ACC112 (cell line): ENCODE measurements at regions not wholly inside any gene's neighbourhood (a gene's known extent, or its start where the extent isn't known, plus 50 kb on each side); places are given as distances from the start of the nearest gene placed in this dataset.

Experiments
- H2AFZ ChIP-seq: fragments of 200-600 bp; sonication (generic); one replicate; pipeline ENCODE4 v1.6.0; 2017; ENCODE audit warnings: antibody characterized with exemption, low read length; ENCODE audit not compliant: unreplicated experiment
- H3K27ac ChIP-seq: fragments of 200-600 bp; sonication (generic); 2 replicates; pipeline ENCODE4 v1.5.1; 2014; ENCODE audit warnings: low read depth, mild to moderate bottlenecking, antibody characterized with exemption, low read length, moderate library complexity
- H3K27me3 ChIP-seq: fragments of 200-600 bp; sonication (generic); 2 replicates; pipeline ENCODE4 v1.6.1; 2014; ENCODE audit warnings: mild to moderate bottlenecking, antibody characterized with exemption, low read length, moderate library complexity, mixed read lengths; ENCODE audit not compliant: insufficient read depth
- H3K36me3 ChIP-seq: fragments of 200-600 bp; sonication (generic); 2 replicates; pipeline ENCODE4 v1.6.1; 2016; ENCODE audit warnings: mild to moderate bottlenecking, antibody characterized with exemption, low read length, moderate library complexity, mixed read lengths; ENCODE audit not compliant: insufficient read depth
- H3K4me1 ChIP-seq: fragments of 200-600 bp; sonication (generic); one replicate; pipeline ENCODE4 v1.6.1; 2016; ENCODE audit warnings: low read length, mixed read lengths; ENCODE audit not compliant: insufficient read depth, unreplicated experiment, control insufficient read depth
- H3K4me3 ChIP-seq: fragments of 200-600 bp; sonication (generic); 2 replicates; pipeline ENCODE4 v1.5.1; 2014; ENCODE audit warnings: mild to moderate bottlenecking, low read depth, low read length
- H3K79me2 ChIP-seq: fragments of 200-600 bp; sonication (generic); one replicate; pipeline ENCODE4 v1.6.0; 2016; ENCODE audit warnings: low read length; ENCODE audit not compliant: control insufficient read depth, unreplicated experiment, insufficient read depth

DNA sequence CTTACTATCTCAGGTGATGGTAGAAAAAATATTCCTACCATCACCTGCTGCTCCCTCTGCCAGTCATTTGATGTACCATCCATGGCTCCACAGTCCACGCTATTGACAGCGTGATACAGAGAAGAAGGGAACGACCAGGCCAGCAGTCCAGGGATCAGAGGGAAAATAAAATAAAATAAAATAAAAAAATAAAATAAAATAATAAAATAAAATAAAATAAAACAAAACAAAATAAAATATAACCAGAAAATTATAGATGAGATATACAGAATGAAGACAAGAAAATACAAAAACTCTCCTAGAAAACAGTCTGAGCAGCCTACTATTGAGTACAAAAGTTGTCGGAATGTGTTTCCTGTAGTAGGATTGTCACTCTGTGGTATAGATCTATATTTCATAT lies 619.4 kb upstream of the TMPRSS15 start:
- H3K4me1 ChIP-seq: no peaks in the 10 kb centered on the region
- H3K27ac ChIP-seq: no peak overlapping the region
- no peak overlapping the region for H2AFZ ChIP-seq
- no peaks in the 10 kb centered on the region for H3K36me3 ChIP-seq
- no peaks in the 10 kb centered on the region for H3K79me2 ChIP-seq
- no peaks in the 10 kb centered on the region for H3K27me3 ChIP-seq
- no peak overlapping the region for H3K4me3 ChIP-seq

DNA sequence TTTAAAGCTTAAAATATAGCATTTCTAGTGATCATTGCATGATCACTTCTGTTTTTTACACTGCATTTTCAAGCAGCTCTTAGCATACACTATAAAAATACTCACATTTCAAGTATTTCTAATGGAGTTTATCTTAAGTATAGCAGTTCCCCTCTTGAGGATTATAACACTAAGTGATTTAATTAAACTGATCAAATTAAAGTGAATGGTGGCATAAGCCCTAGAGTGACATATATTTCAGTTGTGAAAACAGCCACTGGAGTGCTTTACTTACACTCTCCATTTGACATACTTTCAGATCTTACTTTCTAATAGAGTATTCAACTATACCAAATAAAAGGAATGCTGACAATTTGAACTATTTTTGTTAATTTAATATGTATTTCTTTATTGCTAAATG lies 623.3 kb upstream of the TMPRSS15 start:
- H3K4me1 ChIP-seq: no peaks in the 10 kb centered on the region
- H3K36me3 ChIP-seq: no peaks in the 10 kb centered on the region
- H3K27me3 ChIP-seq: no peaks in the 10 kb centered on the region
- no peak overlapping the region for H2AFZ ChIP-seq
- H3K4me3 ChIP-seq: no peak overlapping the region
- H3K27ac ChIP-seq: no peak overlapping the region
- H3K79me2 ChIP-seq: no peaks in the 10 kb centered on the region

DNA sequence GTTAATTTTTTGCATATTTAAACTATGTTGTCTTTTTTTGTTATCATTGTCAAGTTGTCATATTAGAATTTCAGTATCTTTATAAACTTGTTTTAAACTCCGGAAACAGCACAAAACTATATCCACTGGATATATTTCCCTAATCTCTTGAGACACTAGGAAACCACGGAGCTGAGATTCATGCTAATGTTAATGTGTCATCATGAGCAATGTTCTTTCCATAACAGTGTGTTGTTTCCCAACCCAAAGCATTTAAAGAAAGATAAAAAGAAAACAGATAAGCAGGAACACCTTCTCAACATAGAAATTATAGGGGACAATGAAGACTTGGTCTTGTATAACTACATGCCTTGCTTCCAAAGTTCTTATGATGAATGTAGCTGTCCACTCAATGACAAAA lies 626.2 kb upstream of the TMPRSS15 start:
- Histone ChIP-seq H3K4me3 (no peak overlapping the region), H3K27me3 (no peaks in the 10 kb centered on the region), H3K4me1 (no peaks in the 10 kb centered on the region), H2AFZ (no peak overlapping the region), H3K27ac (no peak overlapping the region), H3K79me2 (no peaks in the 10 kb centered on the region), H3K36me3 (no peaks in the 10 kb centered on the region)

DNA sequence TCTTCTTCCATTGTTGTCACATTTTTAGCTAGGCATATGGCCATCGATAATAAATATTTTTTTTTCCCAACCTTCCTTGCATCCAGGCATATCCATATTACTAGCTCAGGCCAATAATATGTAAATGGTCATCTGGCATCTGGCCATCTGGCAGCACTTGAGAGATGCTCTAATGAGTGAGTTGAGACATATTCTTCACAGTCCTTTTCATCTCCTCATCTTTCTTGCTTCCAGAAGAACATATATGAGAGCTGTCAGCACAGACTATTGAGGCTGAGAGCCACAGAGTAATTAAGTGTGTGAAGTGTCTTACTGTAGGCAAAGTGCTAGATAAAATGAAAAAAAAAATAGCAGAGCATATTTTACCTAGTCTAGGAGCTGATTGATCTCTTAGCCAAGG lies 628.4 kb upstream of the TMPRSS15 start:
- H3K4me3 ChIP-seq: no peak overlapping the region
- no peak overlapping the region for H3K27ac ChIP-seq
- H3K79me2 ChIP-seq: no peaks in the 10 kb centered on the region
- H2AFZ ChIP-seq: no peak overlapping the region
- no peaks in the 10 kb centered on the region for H3K36me3 ChIP-seq
- no peaks in the 10 kb centered on the region for H3K27me3 ChIP-seq
- no peaks in the 10 kb centered on the region for H3K4me1 ChIP-seq

DNA sequence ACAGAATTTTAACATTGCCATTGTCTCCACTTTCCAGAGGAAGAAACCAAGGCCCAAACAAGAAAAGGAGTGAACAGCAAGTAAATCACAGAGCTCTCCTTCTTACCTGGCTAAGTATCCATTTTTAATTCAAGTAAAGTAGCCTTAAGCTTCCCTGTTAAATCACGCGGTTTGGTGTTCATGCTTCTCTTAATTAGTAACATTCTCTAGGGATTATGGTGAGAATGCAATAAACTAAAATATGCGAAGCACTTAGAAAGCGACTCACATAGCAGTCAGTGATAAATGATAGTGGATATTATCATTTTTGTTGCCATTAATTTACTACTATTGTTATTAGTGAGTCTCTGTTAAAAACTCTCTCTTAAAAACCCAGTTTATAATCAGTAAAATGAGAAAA lies 630.5 kb upstream of the TMPRSS15 start:
- H3K27me3 ChIP-seq: no peaks in the 10 kb centered on the region
- H3K79me2 ChIP-seq: no peaks in the 10 kb centered on the region
- no peaks in the 10 kb centered on the region for H3K4me1 ChIP-seq
- no peak overlapping the region for H3K4me3 ChIP-seq
- H3K36me3 ChIP-seq: no peaks in the 10 kb centered on the region
- no peak overlapping the region for H2AFZ ChIP-seq
- H3K27ac ChIP-seq: no peak overlapping the region

DNA sequence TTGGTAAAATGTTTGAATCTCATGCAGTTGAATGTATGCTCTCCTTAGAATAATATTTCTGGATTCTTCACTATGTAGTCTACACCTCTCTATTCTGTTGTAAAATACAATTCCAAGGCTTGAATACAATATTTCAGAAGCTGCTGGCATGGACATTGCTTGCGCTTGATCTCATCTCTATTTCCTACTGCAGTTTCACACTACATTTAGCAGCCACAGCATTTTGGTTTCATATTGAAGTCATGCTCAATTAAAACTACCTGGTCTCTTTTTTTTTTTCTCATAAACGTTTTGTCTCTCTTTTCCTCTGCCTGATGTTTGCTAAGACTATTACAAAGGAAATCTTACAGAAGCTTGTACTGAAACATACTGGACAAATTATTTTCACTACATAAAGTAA lies 631.0 kb upstream of the TMPRSS15 start:
- Histone ChIP-seq H3K36me3 (no peaks in the 10 kb centered on the region), H3K27ac (no peak overlapping the region), H3K4me1 (no peaks in the 10 kb centered on the region), H3K4me3 (no peak overlapping the region), H3K27me3 (no peaks in the 10 kb centered on the region), H3K79me2 (no peaks in the 10 kb centered on the region), H2AFZ (no peak overlapping the region)

DNA sequence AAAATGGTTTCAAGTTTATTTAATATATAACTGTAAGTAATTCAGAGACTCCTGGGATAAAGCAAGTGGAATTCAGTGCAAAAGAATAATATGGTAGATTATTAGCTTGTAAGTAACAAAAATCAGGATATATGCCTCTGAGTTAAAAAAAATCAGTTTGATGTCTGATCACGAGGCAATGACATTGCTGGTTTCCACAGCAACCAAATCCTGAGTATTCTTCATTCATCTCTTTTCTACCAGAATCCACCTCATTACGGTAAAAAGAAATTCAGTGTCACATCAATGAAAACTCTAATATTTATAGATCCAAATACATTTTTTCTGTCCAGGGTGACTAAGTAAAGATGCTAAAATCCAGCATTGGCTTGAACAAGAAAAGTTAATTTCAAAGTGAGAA lies 642.3 kb upstream of the TMPRSS15 start:
- no peak overlapping the region for H3K27ac ChIP-seq
- H3K4me1 ChIP-seq: no peaks in the 10 kb centered on the region
- H3K36me3 ChIP-seq: no peaks in the 10 kb centered on the region
- no peak overlapping the region for H3K4me3 ChIP-seq
- no peaks in the 10 kb centered on the region for H3K79me2 ChIP-seq
- H3K27me3 ChIP-seq: no peaks in the 10 kb centered on the region
- H2AFZ ChIP-seq: no peak overlapping the region

DNA sequence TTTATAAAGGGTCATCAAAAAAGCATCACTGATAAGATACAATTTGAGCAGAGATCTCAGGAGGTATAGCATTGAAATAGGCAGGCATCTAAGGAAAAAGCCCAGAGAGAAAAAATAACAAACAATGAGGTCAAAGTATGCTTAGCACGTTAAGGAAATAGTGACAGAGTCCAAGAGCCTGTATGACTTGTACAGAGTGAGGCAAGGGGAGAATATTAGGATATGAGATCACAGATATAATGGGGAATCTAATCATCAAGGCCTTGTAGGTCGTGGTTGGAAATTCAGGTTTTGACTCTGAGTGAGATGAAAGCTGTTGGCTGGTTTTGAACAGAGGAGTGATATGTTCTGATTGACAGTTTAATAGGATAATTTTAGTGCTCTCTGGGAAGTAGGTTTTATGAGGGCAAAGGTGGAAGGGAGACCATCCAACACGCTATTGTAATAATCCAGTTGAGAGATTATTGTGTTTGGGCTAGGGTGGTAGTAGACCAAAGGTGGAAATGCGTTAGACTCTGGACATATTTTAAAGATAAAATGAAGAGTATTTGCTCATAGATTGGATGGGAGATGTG lies 644.6 kb upstream of the TMPRSS15 start:
- H3K4me1 ChIP-seq: no peaks in the 10 kb centered on the region
- no peak overlapping the region for H2AFZ ChIP-seq
- H3K27ac ChIP-seq: no peak overlapping the region
- H3K79me2 ChIP-seq: no peaks in the 10 kb centered on the region
- no peak overlapping the region for H3K4me3 ChIP-seq
- H3K36me3 ChIP-seq: no peaks in the 10 kb centered on the region
- H3K27me3 ChIP-seq: no peaks in the 10 kb centered on the region

DNA sequence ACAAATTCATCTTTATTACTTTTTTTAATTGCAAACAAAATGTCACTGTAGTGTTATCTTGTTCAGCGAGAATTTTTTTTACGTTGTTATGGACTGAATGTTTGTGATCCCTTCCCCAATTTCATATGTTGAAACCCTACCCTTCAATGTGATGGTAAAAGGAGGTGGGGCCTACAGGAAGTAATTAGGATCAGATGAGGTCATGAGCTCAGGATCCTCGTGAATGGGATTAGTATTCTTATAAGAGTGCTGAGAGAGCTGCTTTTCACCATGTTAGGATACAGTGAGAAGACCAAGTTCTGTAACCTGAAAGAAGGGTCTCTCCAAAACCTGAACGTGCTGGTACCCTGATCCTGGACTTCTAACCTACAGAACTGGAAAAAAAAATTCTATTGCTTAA lies 646.0 kb upstream of the TMPRSS15 start:
- Histone ChIP-seq H3K27ac (no peak overlapping the region), H3K4me3 (no peak overlapping the region), H3K4me1 (no peaks in the 10 kb centered on the region), H3K27me3 (no peaks in the 10 kb centered on the region), H2AFZ (no peak overlapping the region), H3K36me3 (no peaks in the 10 kb centered on the region), H3K79me2 (no peaks in the 10 kb centered on the region)

DNA sequence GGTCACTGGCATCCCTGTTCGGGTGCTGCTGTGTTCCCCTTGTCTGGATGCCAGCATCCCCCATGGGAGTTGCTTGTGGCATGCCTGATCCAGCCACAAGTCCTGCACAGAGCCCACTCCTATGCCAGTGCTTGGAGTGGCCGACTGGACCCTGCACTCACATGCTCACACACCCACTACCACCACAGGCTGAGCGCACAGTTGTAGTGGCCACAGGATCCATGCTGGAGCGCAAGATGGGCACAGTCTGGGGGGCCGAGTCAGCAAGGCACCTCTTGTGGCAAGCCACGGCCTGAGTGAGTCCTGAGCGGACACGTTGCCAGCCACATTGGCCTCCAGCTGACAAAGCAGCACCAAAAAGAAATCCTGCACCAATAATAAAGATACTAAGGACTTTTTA lies 661.6 kb upstream of the TMPRSS15 start:
- no peaks in the 10 kb centered on the region for H3K36me3 ChIP-seq
- no peak overlapping the region for H3K4me3 ChIP-seq
- no peaks in the 10 kb centered on the region for H3K27me3 ChIP-seq
- no peak overlapping the region for H2AFZ ChIP-seq
- H3K4me1 ChIP-seq: no peaks in the 10 kb centered on the region
- H3K79me2 ChIP-seq: no peaks in the 10 kb centered on the region
- no peak overlapping the region for H3K27ac ChIP-seq

DNA sequence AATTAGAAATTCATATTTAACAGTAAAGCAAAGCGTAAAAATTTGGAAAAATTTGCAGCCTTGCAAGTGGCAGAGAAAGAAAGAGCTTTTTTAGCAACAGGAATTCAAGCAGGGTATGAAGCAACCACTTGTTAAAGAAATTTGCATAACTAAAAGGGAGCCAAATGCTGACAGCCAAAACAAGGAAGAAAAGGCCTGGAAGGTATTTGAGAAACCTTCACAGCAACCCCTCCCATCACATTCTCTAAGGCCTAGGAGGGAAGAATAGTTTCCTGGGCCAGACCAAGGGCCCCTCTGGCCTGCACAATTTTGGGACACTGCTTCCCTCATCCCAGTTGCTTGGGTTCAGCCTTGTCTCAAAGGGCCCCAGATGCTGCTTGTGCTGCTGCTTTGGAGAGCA lies 672.4 kb upstream of the TMPRSS15 start:
- Histone ChIP-seq H3K27me3 (no peaks in the 10 kb centered on the region), H3K4me1 (no peaks in the 10 kb centered on the region), H3K79me2 (no peaks in the 10 kb centered on the region), H2AFZ (no peak overlapping the region), H3K4me3 (no peak overlapping the region), H3K36me3 (no peaks in the 10 kb centered on the region), H3K27ac (no peak overlapping the region)
